ENCODE measurements at regions not wholly inside any gene's neighbourhood (a gene's known extent, or its start where the extent isn't known, plus 50 kb on each side); places are given as distances from the start of the nearest gene placed in this dataset.

DNA sequence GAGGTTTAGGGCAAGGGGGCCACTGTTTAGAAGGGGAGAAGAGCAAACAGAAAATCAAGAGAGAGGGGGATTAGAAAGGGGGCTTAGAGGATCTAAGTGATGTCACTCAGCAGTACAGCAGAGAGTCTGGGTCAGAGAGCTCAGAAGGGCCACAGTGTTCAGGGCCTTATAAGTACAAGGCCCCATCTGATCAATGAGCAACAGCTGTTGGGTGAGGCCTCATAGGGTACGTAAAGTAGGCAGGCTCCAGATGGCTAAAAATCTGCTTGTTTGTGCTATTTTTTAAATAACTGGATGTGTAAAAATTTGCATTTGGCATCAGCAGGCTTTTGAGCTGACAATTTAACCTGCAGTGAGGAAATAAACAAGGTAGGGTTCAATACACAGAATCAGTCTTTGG lies 149.8 kb downstream of the SH3BGRL2 start:
- DNase-seq (no peak), ATAC-seq (no peak)
- CTCF ChIA-PET = no interaction called here
- Mint-ChIP-seq H3K36me3 (no peaks in the 10 kb centered on the region), H3K4me3 (no peak overlapping the region), H3K9me3 (no peaks in the 10 kb centered on the region), H3K27ac (no peak overlapping the region), H3K27me3 (peaks cover 0 to 9% (median 8%) of the 10 kb centered on the region in 5 donors), H3K4me1 (peaks cover 7 to 9% (median 7%) of the 10 kb centered on the region in 7 donors)
- POLR2A ChIA-PET = no interaction called here
- Histone ChIP-seq H3K4me3 (ENCODE audit: low read length) (no peak overlapping the region), H3K27ac (ENCODE audit: low read depth, low read length) (no peak overlapping the region), H3K36me3 (ENCODE audit: control insufficient read depth in 2 of 3, insufficient read depth in 3 of 3, low read length in 3 of 3) (no peaks in the 10 kb centered on the region), H3K9me3 (ENCODE audit: control insufficient read depth in 2 of 3, low read length in 3 of 3) (no peaks in the 10 kb centered on the region), H3K27me3 (ENCODE audit: control insufficient read depth in 2 of 2, insufficient read depth in 2 of 2, low read length in 2 of 2) (no peaks in the 10 kb centered on the region), H3K4me1 (ENCODE audit: control insufficient read depth in 2 of 2, insufficient read depth in 2 of 2, low read length in 2 of 2) (peaks cover 0 to 6% of the 10 kb centered on the region in 2 donors)
- intact Hi-C loops (cut with micrococcal nuclease) = no loop called here

DNA sequence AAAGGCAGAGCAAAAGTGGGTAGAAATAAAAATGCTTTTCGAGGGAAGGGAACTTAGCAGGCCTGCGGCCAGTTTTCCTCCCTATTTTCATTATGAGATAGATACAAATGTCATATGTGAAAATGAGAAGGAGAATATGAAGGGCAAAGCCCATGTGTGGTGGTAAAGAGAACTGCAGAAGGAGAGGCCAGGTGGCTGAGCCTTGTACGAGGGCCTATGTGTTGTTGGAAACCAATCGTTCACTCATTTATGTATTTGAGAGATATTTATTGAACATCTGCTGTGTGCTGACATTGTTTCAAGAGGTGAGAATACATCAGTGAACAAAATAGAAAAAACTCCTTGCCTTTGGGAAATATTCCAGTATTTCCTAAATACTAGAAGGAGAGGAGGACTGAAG lies 147.7 kb downstream of the SH3BGRL2 start:
- H3K4me3 ChIP-seq (ENCODE audit: low read length) = no peak overlapping the region
- H3K9me3 ChIP-seq (ENCODE audit: control insufficient read depth in 2 of 3, low read length in 3 of 3) = no peaks in the 10 kb centered on the region
- no peak overlapping the region for H3K27ac Mint-ChIP-seq
- no peaks in the 10 kb centered on the region for H3K27me3 ChIP-seq (ENCODE audit: control insufficient read depth in 2 of 2, insufficient read depth in 2 of 2, low read length in 2 of 2)
- ATAC-seq (no peak), DNase-seq (no peak)
- no peak overlapping the region for H3K4me3 Mint-ChIP-seq
- ChIA-PET CTCF (interaction anchor here (0.7 to 1.6 kb wide), 5 partner anchors 8 to 89 kb away, joined by 4 to 6 read pairs (median 4); no protein-coding TSS in a partner anchor), POLR2A (interaction anchor here (0.6 kb wide), 1 partner anchor 51 kb away, joined by 6 read pairs; no protein-coding TSS in a partner anchor)
- H3K9me3 Mint-ChIP-seq = no peaks in the 10 kb centered on the region
- peaks cover 0 to 4% (median 0%) of the 10 kb centered on the region in 5 donors for H3K27me3 Mint-ChIP-seq
- peaks cover 0 to 6% of the 10 kb centered on the region in 2 donors for H3K4me1 ChIP-seq (ENCODE audit: control insufficient read depth in 2 of 2, insufficient read depth in 2 of 2, low read length in 2 of 2)
- no peaks in the 10 kb centered on the region for H3K36me3 ChIP-seq (ENCODE audit: control insufficient read depth in 2 of 3, insufficient read depth in 3 of 3, low read length in 3 of 3)
- intact Hi-C loops (cut with micrococcal nuclease) = loop anchor here (1.0 to 10.0 kb wide), 14 partner anchors 35 to 1975 kb away; partner anchors contain the start of genes HMGN3 (in 2 of the 2), TTK (in 2 of the 2), ELOVL4 (in 1 of the 2) and IRAK1BP1 (in 1 of the 2)
- no peaks in the 10 kb centered on the region for H3K36me3 Mint-ChIP-seq
- H3K4me1 Mint-ChIP-seq = peaks cover 7 to 9% (median 7%) of the 10 kb centered on the region in 7 donors
- no peak overlapping the region for H3K27ac ChIP-seq (ENCODE audit: low read depth, low read length)

DNA sequence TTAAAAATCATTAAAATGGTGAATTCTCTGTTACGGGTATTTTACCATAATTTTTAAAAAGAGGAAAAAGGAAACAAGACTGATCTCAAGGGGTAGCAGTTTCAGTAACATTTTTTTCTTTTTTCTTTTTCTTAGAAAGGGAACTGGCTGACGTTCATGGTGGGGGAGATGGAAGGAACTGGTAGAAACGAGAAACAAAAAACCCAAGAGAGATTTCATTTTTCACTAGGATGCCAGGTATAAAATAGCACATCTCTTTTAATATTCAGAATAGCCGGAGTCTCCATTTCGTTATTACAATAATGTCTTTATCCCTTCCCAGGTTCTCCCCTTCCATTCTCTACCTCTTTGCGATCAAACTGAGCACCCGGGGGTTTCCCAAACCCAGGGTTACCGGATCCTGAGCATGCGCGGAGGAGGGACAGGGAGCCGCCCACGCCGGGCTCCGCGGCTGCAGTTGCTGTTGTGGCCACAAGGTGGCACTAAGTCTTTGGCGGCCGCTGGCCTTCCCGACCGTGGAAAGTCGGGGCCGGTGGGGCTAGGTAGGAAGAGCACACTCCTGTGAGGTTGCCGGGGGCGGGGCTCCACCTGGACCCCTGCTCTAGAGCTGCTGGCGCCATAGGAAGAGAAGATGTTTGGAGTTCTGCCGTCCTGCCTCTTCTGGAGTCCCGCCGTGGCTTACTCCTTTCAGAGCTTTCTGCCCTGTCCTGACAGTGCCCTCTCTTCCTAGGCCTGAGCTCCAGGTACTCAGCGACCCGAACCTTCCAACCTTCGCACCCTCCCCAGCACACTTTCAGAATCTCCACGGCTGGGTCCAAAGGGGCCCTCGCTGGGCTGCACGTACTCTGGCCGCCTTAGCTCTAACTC lies 146.8 kb downstream of the SH3BGRL2 start:
- Mint-ChIP-seq H3K4me1 (peaks cover 7 to 9% (median 7%) of the 10 kb centered on the region in 7 donors), H3K27ac (peak overlapping the region in 6 of 9 donors; percentile 0 to 80 (median 44)), H3K36me3 (no peaks in the 10 kb centered on the region), H3K9me3 (no peaks in the 10 kb centered on the region), H3K27me3 (peaks cover 0 to 4% (median 0%) of the 10 kb centered on the region in 5 donors), H3K4me3 (peak overlapping the region; percentile 68 to 83 (median 80))
- Histone ChIP-seq H3K27me3 (ENCODE audit: control insufficient read depth in 2 of 2, insufficient read depth in 2 of 2, low read length in 2 of 2) (no peaks in the 10 kb centered on the region), H3K27ac (ENCODE audit: low read depth, low read length) (no peak overlapping the region), H3K9me3 (ENCODE audit: control insufficient read depth in 2 of 3, low read length in 3 of 3) (no peaks in the 10 kb centered on the region), H3K36me3 (ENCODE audit: control insufficient read depth in 2 of 3, insufficient read depth in 3 of 3, low read length in 3 of 3) (no peaks in the 10 kb centered on the region), H3K4me3 (ENCODE audit: low read length) (peak overlapping the region; percentile 60), H3K4me1 (ENCODE audit: control insufficient read depth in 2 of 2, insufficient read depth in 2 of 2, low read length in 2 of 2) (peaks cover 0 to 6% of the 10 kb centered on the region in 2 donors)
- ChIA-PET CTCF (interaction anchor here (0.7 to 1.6 kb wide), 5 partner anchors 8 to 90 kb away, joined by 4 to 6 read pairs (median 4); no protein-coding TSS in a partner anchor), POLR2A (interaction anchor here (0.6 kb wide), 1 partner anchor 52 kb away, joined by 6 read pairs; no protein-coding TSS in a partner anchor)
- ATAC-seq (peak; percentile 96), DNase-seq (peak; percentile 68 to 94 (median 79))
- intact Hi-C loops (cut with micrococcal nuclease) = loop anchor here (1.0 to 10.0 kb wide), 14 partner anchors 36 to 1976 kb away; partner anchors contain the start of genes HMGN3 (in 2 of the 2), TTK (in 2 of the 2), ELOVL4 (in 1 of the 2) and IRAK1BP1 (in 1 of the 2)

- Mint-ChIP-seq H3K4me1 (peaks cover 7 to 9% (median 7%) of the 10 kb centered on the region in 7 donors), H3K27ac (peak overlapping the region in 1 of 9 donors; percentile 0), H3K36me3 (no peaks in the 10 kb centered on the region), H3K27me3 (peaks cover 0 to 4% (median 0%) of the 10 kb centered on the region in 5 donors), H3K4me3 (no peak overlapping the region), H3K9me3 (no peaks in the 10 kb centered on the region)
- no peak overlapping the region for H3K27ac ChIP-seq (ENCODE audit: low read depth, low read length)
- intact Hi-C loops (cut with micrococcal nuclease) = loop anchor here (5.0 to 10.0 kb wide), 3 partner anchors 171 to 701 kb away; partner anchors contain the start of genes ELOVL4 (in 1 of the 2), HMGN3 (in 1 of the 2) and PHIP (in 1 of the 2)
- H3K4me1 ChIP-seq (ENCODE audit: control insufficient read depth in 2 of 2, insufficient read depth in 2 of 2, low read length in 2 of 2) = peaks cover 0 to 6% of the 10 kb centered on the region in 2 donors
- ChIA-PET POLR2A (no interaction called here), CTCF (interaction anchor here (0.6 kb wide), 1 partner anchor 316 kb away, joined by 5 read pairs; no protein-coding TSS in a partner anchor)
- no peaks in the 10 kb centered on the region for H3K9me3 ChIP-seq (ENCODE audit: control insufficient read depth in 2 of 3, low read length in 3 of 3)
- DNase-seq = no peak
- no peak for ATAC-seq
- H3K4me3 ChIP-seq (ENCODE audit: low read length) = no peak overlapping the region
- no peaks in the 10 kb centered on the region for H3K27me3 ChIP-seq (ENCODE audit: control insufficient read depth in 2 of 2, insufficient read depth in 2 of 2, low read length in 2 of 2)
- no peaks in the 10 kb centered on the region for H3K36me3 ChIP-seq (ENCODE audit: control insufficient read depth in 2 of 3, insufficient read depth in 3 of 3, low read length in 3 of 3)
Measured at GRCh38 chr6:79776076-79776475, 144.9 kb downstream of the SH3BGRL2 start.

GRCh38 chr6:79775222-79775621 lies 144.1 kb downstream of the SH3BGRL2 start:
- no peak overlapping the region for H3K4me3 Mint-ChIP-seq
- Histone ChIP-seq H3K27me3 (ENCODE audit: control insufficient read depth in 2 of 2, insufficient read depth in 2 of 2, low read length in 2 of 2) (no peaks in the 10 kb centered on the region), H3K36me3 (ENCODE audit: control insufficient read depth in 2 of 3, insufficient read depth in 3 of 3, low read length in 3 of 3) (no peaks in the 10 kb centered on the region), H3K4me3 (ENCODE audit: low read length) (no peak overlapping the region), H3K4me1 (ENCODE audit: control insufficient read depth in 2 of 2, insufficient read depth in 2 of 2, low read length in 2 of 2) (peaks cover 0 to 6% of the 10 kb centered on the region in 2 donors), H3K9me3 (ENCODE audit: control insufficient read depth in 2 of 3, low read length in 3 of 3) (no peaks in the 10 kb centered on the region), H3K27ac (ENCODE audit: low read depth, low read length) (no peak overlapping the region)
- no peaks in the 10 kb centered on the region for H3K36me3 Mint-ChIP-seq
- peaks cover 0 to 4% (median 0%) of the 10 kb centered on the region in 5 donors for H3K27me3 Mint-ChIP-seq
- H3K4me1 Mint-ChIP-seq = peaks cover 7 to 9% (median 7%) of the 10 kb centered on the region in 7 donors
- POLR2A ChIA-PET = no interaction called here
- no peak for ATAC-seq
- CTCF ChIA-PET = interaction anchor here (0.6 kb wide), 2 partner anchors 10 to 866 kb away, joined by 3 to 4 read pairs; no protein-coding TSS in a partner anchor
- no peak overlapping the region for H3K27ac Mint-ChIP-seq
- H3K9me3 Mint-ChIP-seq = no peaks in the 10 kb centered on the region
- intact Hi-C loops (cut with micrococcal nuclease) = loop anchor here (5.0 to 10.0 kb wide), 3 partner anchors 172 to 700 kb away; partner anchors contain the start of genes ELOVL4 (in 1 of the 2), HMGN3 (in 1 of the 2) and PHIP (in 1 of the 2)
- DNase-seq = no peak

GRCh38 chr6:79764747-79765146 lies 133.6 kb downstream of the SH3BGRL2 start:
- no peak for DNase-seq
- ChIA-PET POLR2A (no interaction called here), CTCF (no interaction called here)
- Histone ChIP-seq H3K27me3 (ENCODE audit: control insufficient read depth in 2 of 2, insufficient read depth in 2 of 2, low read length in 2 of 2) (no peaks in the 10 kb centered on the region), H3K36me3 (ENCODE audit: control insufficient read depth in 2 of 3, insufficient read depth in 3 of 3, low read length in 3 of 3) (no peaks in the 10 kb centered on the region), H3K9me3 (ENCODE audit: control insufficient read depth in 2 of 3, low read length in 3 of 3) (no peaks in the 10 kb centered on the region), H3K27ac (ENCODE audit: low read depth, low read length) (no peak overlapping the region), H3K4me1 (ENCODE audit: control insufficient read depth in 2 of 2, insufficient read depth in 2 of 2, low read length in 2 of 2) (no peaks in the 10 kb centered on the region), H3K4me3 (ENCODE audit: low read length) (no peak overlapping the region)
- intact Hi-C loops (cut with micrococcal nuclease) = no loop called here
- peaks cover 0 to 12% (median 5%) of the 10 kb centered on the region in 11 donors for H3K9me3 Mint-ChIP-seq
- H3K27ac Mint-ChIP-seq = no peak overlapping the region
- no peak for ATAC-seq
- no peaks in the 10 kb centered on the region for H3K4me1 Mint-ChIP-seq
- H3K36me3 Mint-ChIP-seq = peaks cover 0 to 5% (median 3%) of the 10 kb centered on the region in 5 donors
- H3K4me3 Mint-ChIP-seq = no peak overlapping the region
- H3K27me3 Mint-ChIP-seq = peaks cover 8 to 23% (median 13%) of the 10 kb centered on the region in 5 donors
